OCI-LY7 (cell line): ENCODE measurements at regions not wholly inside any gene's neighbourhood (a gene's known extent, or its start where the extent isn't known, plus 50 kb on each side); places are given as distances from the start of the nearest gene placed in this dataset.

Experiments used
- BruUV-seq: library from RNA; stranded (reverse); fragments of 400-500 nt; replicated peaks from 2 replicates; lab custom pipeline; 2021; lab: Mats Ljungman, UMichigan
- CTCF ChIA-PET: fragments of 300-600 bp; sonication (Branson Sonifier 250); formaldehyde crosslinking; loops from one replicate; lab custom pipeline; 2022; ENCODE audit warnings: antibody characterized with exemption; ENCODE audit not compliant: unreplicated experiment; lab: Charles Lee
- POLR2A ChIA-PET: fragments of 300-600 bp; sonication (Branson Sonifier 250); formaldehyde crosslinking; loops from one replicate; lab custom pipeline; 2022; ENCODE audit warnings: antibody characterized with exemption; lab: Charles Lee
- DNase-seq: peaks from one replicate; pipeline ENCODE4 v3.0.0-alpha.2; 2015; ENCODE audit warnings: low spot score
- H2AFZ ChIP-seq: fragments of 200-600 bp; sonication (generic), shearing (Covaris generic); 2 replicates; pipeline ENCODE4 v1.6.1; 2014; ENCODE audit warnings: mild to moderate bottlenecking, antibody characterized with exemption, low read length, moderate library complexity
- H3K27ac ChIP-seq: fragments of 200-600 bp; sonication (generic); 2 replicates; pipeline ENCODE4 v1.5.1; 2014; ENCODE audit warnings: mixed run types, low read depth, mild to moderate bottlenecking, moderate library complexity, low read length, inconsistent platforms; ENCODE audit not compliant: poor library complexity, severe bottlenecking
- H3K36me3 ChIP-seq: fragments of 200-600 bp; sonication (generic); 2 replicates; pipeline ENCODE4 v1.6.1; 2014; ENCODE audit warnings: mild to moderate bottlenecking, antibody characterized with exemption, low read length, moderate library complexity, mixed read lengths; ENCODE audit not compliant: insufficient read depth
- H3K4me1 ChIP-seq: fragments of 200-600 bp; sonication (generic); 2 replicates; pipeline ENCODE4 v1.5.1; 2014; ENCODE audit warnings: mild to moderate bottlenecking, low read length; ENCODE audit not compliant: insufficient read depth, poor library complexity, severe bottlenecking
- H3K4me2 ChIP-seq: fragments of 200-600 bp; sonication (generic); 2 replicates; pipeline ENCODE4 v1.6.1; 2014; ENCODE audit warnings: mild to moderate bottlenecking, low read length
- H3K4me3 ChIP-seq: fragments of 200-600 bp; sonication (generic); 2 replicates; pipeline ENCODE4 v1.5.1; 2014; ENCODE audit warnings: mild to moderate bottlenecking, low read depth, low read length; ENCODE audit not compliant: poor library complexity, severe bottlenecking
- H3K79me2 ChIP-seq: fragments of 200-600 bp; sonication (generic); 2 replicates; pipeline ENCODE4 v1.6.1; 2016; ENCODE audit warnings: low read depth, mild to moderate bottlenecking, low read length, moderate library complexity, mixed read lengths; ENCODE audit not compliant: insufficient read depth
- H3K9me2 ChIP-seq: fragments of 200-600 bp; sonication (generic); 2 replicates; pipeline ENCODE4 v1.6.1; 2016; ENCODE audit warnings: mild to moderate bottlenecking, low read length, mixed read lengths; ENCODE audit not compliant: insufficient read depth
- H3K9me3 ChIP-seq: fragments of 200-600 bp; sonication (generic); 2 replicates; pipeline ENCODE4 v1.6.1; 2014; ENCODE audit warnings: mild to moderate bottlenecking, mixed run types, low read length, mixed read lengths
- H4K20me1 ChIP-seq: fragments of 200-600 bp; sonication (generic); 2 replicates; pipeline ENCODE4 v1.6.1; 2014; ENCODE audit warnings: mild to moderate bottlenecking, antibody characterized with exemption, low read length, moderate library complexity, mixed read lengths; ENCODE audit not compliant: insufficient read depth
- EZH2phosphoT487 ChIP-seq: fragments of 200-600 bp; sonication (generic); IDR thresholded peaks from 2 replicates; pipeline ENCODE4 v1.6.1; 2018; ENCODE audit warnings: low read depth, borderline replicate concordance, mild to moderate bottlenecking, mixed run types, antibody characterized with exemption, low read length, moderate library complexity, mixed read lengths
- intact Hi-C: fragments of 100-400 bp; cut with micrococcal nuclease; formaldehyde crosslinking; loops from one replicate; pipeline ENCODE4 v1.10.0; 2022; ENCODE audit not compliant: unreplicated experiment
- TF ChIP-seq, protein P1 (sequence below): fragments of 200-600 bp; sonication (generic); conservative IDR thresholded peaks from 2 replicates; pipeline ENCODE4 v1.5.1; 2014; ENCODE audit warnings: mild to moderate bottlenecking, antibody characterized with exemption, low read length, moderate library complexity, mixed read lengths

DNA sequence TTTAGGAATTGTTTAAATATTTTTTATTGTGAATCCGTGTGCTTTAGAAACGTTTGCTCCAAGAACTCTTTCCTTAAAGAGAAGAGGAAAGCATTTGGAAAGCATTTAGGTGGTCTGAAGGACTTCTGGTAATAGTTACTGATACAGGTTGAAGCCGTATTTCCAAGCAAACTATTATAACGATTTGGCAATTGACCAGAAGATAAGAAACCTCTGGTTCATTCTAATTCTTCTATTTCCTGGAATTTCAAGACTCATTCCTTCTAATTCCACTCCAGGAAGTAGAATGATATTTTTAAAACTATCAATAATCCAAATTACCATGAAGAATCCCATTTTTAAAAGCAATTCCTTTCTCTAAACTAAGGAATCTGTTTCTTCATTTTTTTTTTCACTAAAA, 158.9 kb upstream of the AGR3 start:
- no peaks in the 10 kb centered on the region for H3K36me3 ChIP-seq
- no peak overlapping the region for H3K4me3 ChIP-seq
- H3K4me1 ChIP-seq: no peaks in the 10 kb centered on the region
- BruUV-seq: no TSS peak
- no peaks in the 10 kb centered on the region for H3K79me2 ChIP-seq
- no peaks in the 10 kb centered on the region for H3K9me3 ChIP-seq
- H3K4me2 ChIP-seq: no peak overlapping the region
- intact Hi-C loops: no loop called here
- no peak overlapping the region for H2AFZ ChIP-seq
- no peak overlapping the region for H3K27ac ChIP-seq
- DNase-seq: no peak
- TF ChIP-seq, protein P1, sequence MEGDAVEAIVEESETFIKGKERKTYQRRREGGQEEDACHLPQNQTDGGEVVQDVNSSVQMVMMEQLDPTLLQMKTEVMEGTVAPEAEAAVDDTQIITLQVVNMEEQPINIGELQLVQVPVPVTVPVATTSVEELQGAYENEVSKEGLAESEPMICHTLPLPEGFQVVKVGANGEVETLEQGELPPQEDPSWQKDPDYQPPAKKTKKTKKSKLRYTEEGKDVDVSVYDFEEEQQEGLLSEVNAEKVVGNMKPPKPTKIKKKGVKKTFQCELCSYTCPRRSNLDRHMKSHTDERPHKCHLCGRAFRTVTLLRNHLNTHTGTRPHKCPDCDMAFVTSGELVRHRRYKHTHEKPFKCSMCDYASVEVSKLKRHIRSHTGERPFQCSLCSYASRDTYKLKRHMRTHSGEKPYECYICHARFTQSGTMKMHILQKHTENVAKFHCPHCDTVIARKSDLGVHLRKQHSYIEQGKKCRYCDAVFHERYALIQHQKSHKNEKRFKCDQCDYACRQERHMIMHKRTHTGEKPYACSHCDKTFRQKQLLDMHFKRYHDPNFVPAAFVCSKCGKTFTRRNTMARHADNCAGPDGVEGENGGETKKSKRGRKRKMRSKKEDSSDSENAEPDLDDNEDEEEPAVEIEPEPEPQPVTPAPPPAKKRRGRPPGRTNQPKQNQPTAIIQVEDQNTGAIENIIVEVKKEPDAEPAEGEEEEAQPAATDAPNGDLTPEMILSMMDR: no peak
- no peak for TF ChIP-seq EZH2phosphoT487
- CTCF ChIA-PET: no interaction called here
- H3K9me2 ChIP-seq: no peaks in the 10 kb centered on the region
- H4K20me1 ChIP-seq: no peaks in the 10 kb centered on the region
- POLR2A ChIA-PET: no interaction called here

DNA sequence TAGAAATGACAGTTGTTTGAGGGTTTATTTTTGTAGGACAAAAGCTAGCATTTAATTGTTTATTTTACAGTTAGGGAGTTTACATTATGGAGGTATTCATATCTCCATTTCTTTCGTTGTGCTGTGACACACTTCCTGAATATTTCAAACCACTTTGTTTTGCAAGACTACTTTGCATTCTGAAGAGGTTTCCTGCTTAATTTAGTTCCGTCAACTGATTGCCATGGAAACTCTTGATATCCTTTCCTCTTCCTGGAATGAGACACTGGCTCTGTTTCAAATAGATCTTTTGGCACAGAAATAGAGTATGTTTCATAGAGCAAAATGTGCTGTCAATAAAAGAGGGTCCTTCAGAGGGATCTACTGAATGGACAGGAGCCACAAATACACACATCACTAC, 159.5 kb upstream of the AGR3 start:
- H3K27ac ChIP-seq: no peak overlapping the region
- no peaks in the 10 kb centered on the region for H3K9me3 ChIP-seq
- H3K4me3 ChIP-seq: no peak overlapping the region
- no peaks in the 10 kb centered on the region for H3K36me3 ChIP-seq
- no peaks in the 10 kb centered on the region for H3K4me1 ChIP-seq
- BruUV-seq: no TSS peak
- TF ChIP-seq, protein P1: no peak
- no peak for TF ChIP-seq EZH2phosphoT487
- no peak for DNase-seq
- 0 out of 2 replicates have a peak overlapping the region, but pooled peaks have one; percentile 25 for H2AFZ ChIP-seq
- intact Hi-C loops: no loop called here
- ChIA-PET CTCF (no interaction called here), POLR2A (no interaction called here)
- no peak overlapping the region for H3K4me2 ChIP-seq
- no peaks in the 10 kb centered on the region for H4K20me1 ChIP-seq
- H3K9me2 ChIP-seq: no peaks in the 10 kb centered on the region
- no peaks in the 10 kb centered on the region for H3K79me2 ChIP-seq

DNA sequence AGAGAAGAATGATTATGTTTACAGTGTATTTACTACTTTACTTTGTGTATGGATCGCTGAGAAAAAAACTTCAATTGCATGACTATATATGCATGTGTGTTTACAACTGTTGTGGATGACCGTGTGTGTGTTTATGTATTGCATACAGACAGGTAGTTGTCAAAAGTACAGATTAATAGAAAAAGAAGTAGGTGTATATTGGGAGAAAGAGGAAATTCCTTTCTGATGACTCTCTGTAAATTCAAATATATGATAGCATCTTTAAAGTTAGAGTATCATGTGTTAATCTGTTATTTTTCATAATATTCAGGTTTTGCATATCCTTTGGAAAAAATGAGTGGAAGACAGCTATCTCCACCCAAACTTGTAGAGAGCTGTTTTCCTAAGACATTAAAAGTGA, 160.4 kb upstream of the AGR3 start:
- no peaks in the 10 kb centered on the region for H4K20me1 ChIP-seq
- no peaks in the 10 kb centered on the region for H3K9me3 ChIP-seq
- CTCF ChIA-PET: no interaction called here
- no TSS peak for BruUV-seq
- no peak overlapping the region for H3K4me2 ChIP-seq
- no peak overlapping the region for H3K4me3 ChIP-seq
- TF ChIP-seq, protein P1: no peak
- no peak for TF ChIP-seq EZH2phosphoT487
- H2AFZ ChIP-seq: no peak overlapping the region
- no peaks in the 10 kb centered on the region for H3K4me1 ChIP-seq
- no peaks in the 10 kb centered on the region for H3K36me3 ChIP-seq
- H3K27ac ChIP-seq: no peak overlapping the region
- no peaks in the 10 kb centered on the region for H3K9me2 ChIP-seq
- no peak for DNase-seq
- POLR2A ChIA-PET: no interaction called here
- no peaks in the 10 kb centered on the region for H3K79me2 ChIP-seq
- intact Hi-C loops: no loop called here
